WTC11 (cell line): ENCODE measurements at regions not wholly inside any gene's neighbourhood (a gene's known extent, or its start where the extent isn't known, plus 50 kb on each side); places are given as distances from the start of the nearest gene placed in this dataset.

Experiments used
- ATAC-seq: fragments of 200-7000 bp; cut with Tn5 transposase; 2 replicates; pipeline ENCODE4 v1.10.0; 2021; ENCODE audit warnings: mild to moderate bottlenecking, moderate library complexity
- CTCF ChIA-PET: fragments of 300-600 bp; sonication (Branson Sonifier 250); formaldehyde crosslinking; loops from one replicate; lab custom pipeline; 2021; ENCODE audit warnings: antibody characterized with exemption; lab: Charles Lee
- POLR2A ChIA-PET: fragments of 350-600 bp; sonication (Branson Sonifier 250); formaldehyde crosslinking; loops from one replicate; lab custom pipeline; 2021; ENCODE audit warnings: antibody characterized with exemption; lab: Charles Lee
- DNase-seq: peaks from one replicate; pipeline ENCODE4 v3.0.0; 2021; ENCODE audit warnings: low spot score
- H3K27ac Mint-ChIP-seq: 2 replicates; pipeline ENCODE4 v1.8.0; 2021; ENCODE audit warnings: mixed read lengths
- H3K27me3 Mint-ChIP-seq: 2 replicates; pipeline ENCODE4 v1.8.0; 2021; ENCODE audit warnings: low read depth, mild to moderate bottlenecking, moderate library complexity, mixed read lengths
- H3K36me3 Mint-ChIP-seq: 2 replicates; pipeline ENCODE4 v1.8.0; 2021; ENCODE audit warnings: mixed read lengths
- H3K4me1 Mint-ChIP-seq: 2 replicates; pipeline ENCODE4 v1.8.0; 2022; ENCODE audit warnings: mixed read lengths
- H3K4me3 Mint-ChIP-seq: 2 replicates; pipeline ENCODE4 v1.8.0; 2021; ENCODE audit warnings: mild to moderate bottlenecking, moderate library complexity, mixed read lengths
- H3K9me3 Mint-ChIP-seq: 2 replicates; pipeline ENCODE4 v1.8.0; 2021; ENCODE audit warnings: mixed read lengths
- CBFB ChIP-seq: sonication (generic); formaldehyde crosslinking; IDR thresholded peaks from 2 replicates; pipeline ENCODE4 v1.8.1; 2022; ENCODE audit warnings: mild to moderate bottlenecking, low read depth, missing genetic modification reagents
- CDX4 ChIP-seq: fragments of 250-450 bp; sonication (Bioruptor Pico); IDR thresholded peaks from 2 replicates; pipeline ENCODE4 v1.9.0; 2021; ENCODE audit warnings: moderate library complexity, mild to moderate bottlenecking, inconsistent platforms, borderline replicate concordance
- CREB1 ChIP-seq: sonication (generic); formaldehyde crosslinking; IDR thresholded peaks from 2 replicates; pipeline ENCODE4 v1.8.0; 2023; ENCODE audit warnings: mild to moderate bottlenecking, missing genetic modification reagents
- CTCF ChIP-seq: fragments of 200-600 bp; IDR thresholded peaks from 2 replicates; pipeline ENCODE4 v1.8.0; 2022; ENCODE audit warnings: antibody characterized with exemption
- E2F4 ChIP-seq: sonication (generic); formaldehyde crosslinking; IDR thresholded peaks from 2 replicates; pipeline ENCODE4 v1.8.1; 2022; ENCODE audit warnings: low read depth, mild to moderate bottlenecking, moderate library complexity, missing genetic modification reagents, borderline replicate concordance
- E2F5 ChIP-seq: sonication (generic); formaldehyde crosslinking; IDR thresholded peaks from 2 replicates; pipeline ENCODE4 v1.8.1; 2022; ENCODE audit warnings: mild to moderate bottlenecking, moderate library complexity, missing genetic modification reagents
- EMX1 ChIP-seq: fragments of 250-450 bp; sonication (Bioruptor Pico); IDR thresholded peaks from 2 replicates; pipeline ENCODE4 v1.8.0; 2021; ENCODE audit warnings: mild to moderate bottlenecking
- ESRRA ChIP-seq: sonication (generic); formaldehyde crosslinking; IDR thresholded peaks from 2 replicates; pipeline ENCODE4 v1.8.1; 2022; ENCODE audit warnings: mild to moderate bottlenecking, missing genetic modification reagents, borderline replicate concordance
- FOXJ3 ChIP-seq: sonication (generic); formaldehyde crosslinking; IDR thresholded peaks from 2 replicates; pipeline ENCODE4 v1.9.0; 2021; ENCODE audit warnings: missing genetic modification reagents, mild to moderate bottlenecking, borderline replicate concordance
- FOXK1 ChIP-seq: sonication (generic); formaldehyde crosslinking; IDR thresholded peaks from 2 replicates; pipeline ENCODE4 v1.8.0; 2022; ENCODE audit warnings: mild to moderate bottlenecking, moderate library complexity, missing genetic modification reagents
- GABPB1 ChIP-seq: sonication (generic); formaldehyde crosslinking; IDR thresholded peaks from 2 replicates; pipeline ENCODE4 v1.8.1; 2023; ENCODE audit warnings: mild to moderate bottlenecking, missing genetic modification reagents
- JUN ChIP-seq: sonication (generic); formaldehyde crosslinking; IDR thresholded peaks from 2 replicates; pipeline ENCODE4 v1.8.0; 2023; ENCODE audit warnings: mild to moderate bottlenecking, missing genetic modification reagents
- NFYB ChIP-seq: sonication (generic); formaldehyde crosslinking; conservative IDR thresholded peaks from 2 replicates; pipeline ENCODE4 v1.8.0; 2022; ENCODE audit warnings: low read depth, missing genetic modification reagents
- NR2C2 ChIP-seq: sonication (generic); formaldehyde crosslinking; IDR thresholded peaks from 2 replicates; pipeline ENCODE4 v1.8.0; 2022; ENCODE audit warnings: mild to moderate bottlenecking, missing genetic modification reagents
- NR3C1 ChIP-seq: sonication (generic); formaldehyde crosslinking; conservative IDR thresholded peaks from 2 replicates; pipeline ENCODE4 v1.8.1; 2023; ENCODE audit warnings: low read depth, mild to moderate bottlenecking, missing genetic modification reagents
- PRRX2 ChIP-seq: fragments of 250-450 bp; sonication (Bioruptor Pico); IDR thresholded peaks from 2 replicates; pipeline ENCODE4 v1.8.0; 2021; ENCODE audit warnings: mild to moderate bottlenecking
- RORB ChIP-seq: fragments of 250-450 bp; sonication (Bioruptor Pico); IDR thresholded peaks from 2 replicates; pipeline ENCODE4 v1.9.0; 2021; ENCODE audit warnings: mild to moderate bottlenecking
- SMAD4 ChIP-seq: sonication (generic); formaldehyde crosslinking; IDR thresholded peaks from 2 replicates; pipeline ENCODE4 v1.8.0; 2022; ENCODE audit warnings: mild to moderate bottlenecking, missing genetic modification reagents
- TCF7 ChIP-seq: sonication (generic); formaldehyde crosslinking; IDR thresholded peaks from 2 replicates; pipeline ENCODE4 v1.8.0; 2022; ENCODE audit warnings: mild to moderate bottlenecking, low read depth, missing genetic modification reagents, moderate library complexity
- TEAD1 ChIP-seq: sonication (generic); formaldehyde crosslinking; IDR thresholded peaks from 2 replicates; pipeline ENCODE4 v1.8.0; 2022; ENCODE audit warnings: mild to moderate bottlenecking, missing genetic modification reagents
- TP53 ChIP-seq: sonication (generic); formaldehyde crosslinking; IDR thresholded peaks from 2 replicates; pipeline ENCODE4 v1.8.1; 2023; ENCODE audit warnings: mild to moderate bottlenecking, missing genetic modification reagents
- ZBTB43 ChIP-seq: sonication (generic); formaldehyde crosslinking; IDR thresholded peaks from 2 replicates; pipeline ENCODE4 v1.8.1; 2023; ENCODE audit warnings: mild to moderate bottlenecking, missing genetic modification reagents
- ZMAT4 ChIP-seq: fragments of 250-450 bp; sonication (Bioruptor Pico); IDR thresholded peaks from 2 replicates; pipeline ENCODE4 v1.9.0; 2021; ENCODE audit warnings: mild to moderate bottlenecking
- ZNF138 ChIP-seq: sonication (generic); formaldehyde crosslinking; conservative IDR thresholded peaks from 2 replicates; pipeline ENCODE4 v1.8.1; 2022; ENCODE audit warnings: mild to moderate bottlenecking, moderate library complexity, missing genetic modification reagents
- ZNF263 ChIP-seq: sonication (generic); formaldehyde crosslinking; IDR thresholded peaks from 2 replicates; pipeline ENCODE4 v1.8.1; 2022; ENCODE audit warnings: low read depth, mild to moderate bottlenecking, moderate library complexity, missing genetic modification reagents
- ZNF396 ChIP-seq: fragments of 250-450 bp; sonication (Bioruptor Pico); IDR thresholded peaks from 2 replicates; pipeline ENCODE4 v1.8.0; 2021; ENCODE audit warnings: mild to moderate bottlenecking, moderate library complexity, borderline replicate concordance
- ZNF512 ChIP-seq: sonication (generic); formaldehyde crosslinking; IDR thresholded peaks from 2 replicates; pipeline ENCODE4 v1.8.1; 2022; ENCODE audit warnings: missing genetic modification reagents, borderline replicate concordance
- ZSCAN18 ChIP-seq: fragments of 250-450 bp; sonication (Bioruptor Pico); IDR thresholded peaks from 2 replicates; pipeline ENCODE4 v2.1.2; 2022; ENCODE audit warnings: mild to moderate bottlenecking, moderate library complexity

GRCh38 chr3:68162644-68163043 lies 508.2 kb upstream of the SUCLG2 start:
- CTCF ChIA-PET, result no interaction called here
- no peak overlapping the region for H3K27ac Mint-ChIP-seq
- no peak overlapping the region for H3K4me3 Mint-ChIP-seq
- no peaks in the 10 kb centered on the region for H3K36me3 Mint-ChIP-seq
- DNase-seq, result no peak
- H3K4me1 Mint-ChIP-seq, result peaks cover 23% of the 10 kb centered on the region
- H3K27me3 Mint-ChIP-seq, result no peaks in the 10 kb centered on the region
- H3K9me3 Mint-ChIP-seq, result peaks cover 5% of the 10 kb centered on the region; the same call in 1 of the 2 replicates
- ATAC-seq, result no peak
- TF ChIP-seq GABPB1 (CRISPR knock-in tag) (no peak), NR3C1 (CRISPR knock-in tag) (no peak), JUN (CRISPR knock-in tag) (no peak), FOXJ3 (CRISPR knock-in tag) (no peak), EMX1 (CRISPR knock-in tag) (no peak), FOXK1 (CRISPR knock-in tag) (no peak), CBFB (CRISPR knock-in tag) (no peak), ZSCAN18 (CRISPR knock-in tag) (no peak), E2F4 (CRISPR knock-in tag) (no peak), TEAD1 (no peak), CDX4 (CRISPR knock-in tag) (no peak), E2F5 (CRISPR knock-in tag) (no peak), ZMAT4 (no peak), ZNF396 (CRISPR knock-in tag) (no peak), RORB (CRISPR knock-in tag) (no peak), CREB1 (CRISPR knock-in tag) (no peak), TP53 (no peak), ZNF512 (CRISPR knock-in tag) (no peak), ZNF263 (no peak)
- TF ChIP-seq, all 79 proteins: peak for 0
- POLR2A ChIA-PET, result no interaction called here

- ChIA-PET CTCF (no interaction called here), POLR2A (no interaction called here)
- H3K36me3 Mint-ChIP-seq, result peaks cover 4% of the 10 kb centered on the region
- H3K4me3 Mint-ChIP-seq, result no peak overlapping the region
- H3K9me3 Mint-ChIP-seq, result peaks cover 11% of the 10 kb centered on the region
- ATAC-seq (no peak), DNase-seq (no peak)
- no peaks in the 10 kb centered on the region; the same call in 1 of the 2 replicates for H3K4me1 Mint-ChIP-seq
- no peak overlapping the region for H3K27ac Mint-ChIP-seq
- no peaks in the 10 kb centered on the region for H3K27me3 Mint-ChIP-seq
- TF ChIP-seq FOXK1 (CRISPR knock-in tag), result no peak
- TF ChIP-seq CTCF, result no peak
- no peak for TF ChIP-seq ZBTB43 (CRISPR knock-in tag)
- no peak for TF ChIP-seq NR2C2 (CRISPR knock-in tag)
- TF ChIP-seq ZNF138, result no peak
- TF ChIP-seq NFYB, result no peak
- TF ChIP-seq SMAD4 (CRISPR knock-in tag), result no peak
- TF ChIP-seq TCF7 (CRISPR knock-in tag), result no peak
- TF ChIP-seq ESRRA (CRISPR knock-in tag), result no peak
- TF ChIP-seq PRRX2 (CRISPR knock-in tag), result no peak
Observed at GRCh38 chr3:68151359-68151758, 496.9 kb upstream of the SUCLG2 start.
